GM18858 (cell line): ENCODE measurements at regions not wholly inside any gene's neighbourhood (a gene's known extent, or its start where the extent isn't known, plus 50 kb on each side); places are given as distances from the start of the nearest gene placed in this dataset.
"Not testable (repeated sequence)": the region's sequence is repeated elsewhere in the genome, so short reads cannot be mapped to it uniquely, and the experiment has no call there.

ENCODE experiments used
- ATAC-seq: cut with Tn5 transposase; IDR thresholded peaks from one replicate; pipeline ENCODE4 v1.9.1; 2021; ENCODE audit not compliant: unreplicated experiment

DNA sequence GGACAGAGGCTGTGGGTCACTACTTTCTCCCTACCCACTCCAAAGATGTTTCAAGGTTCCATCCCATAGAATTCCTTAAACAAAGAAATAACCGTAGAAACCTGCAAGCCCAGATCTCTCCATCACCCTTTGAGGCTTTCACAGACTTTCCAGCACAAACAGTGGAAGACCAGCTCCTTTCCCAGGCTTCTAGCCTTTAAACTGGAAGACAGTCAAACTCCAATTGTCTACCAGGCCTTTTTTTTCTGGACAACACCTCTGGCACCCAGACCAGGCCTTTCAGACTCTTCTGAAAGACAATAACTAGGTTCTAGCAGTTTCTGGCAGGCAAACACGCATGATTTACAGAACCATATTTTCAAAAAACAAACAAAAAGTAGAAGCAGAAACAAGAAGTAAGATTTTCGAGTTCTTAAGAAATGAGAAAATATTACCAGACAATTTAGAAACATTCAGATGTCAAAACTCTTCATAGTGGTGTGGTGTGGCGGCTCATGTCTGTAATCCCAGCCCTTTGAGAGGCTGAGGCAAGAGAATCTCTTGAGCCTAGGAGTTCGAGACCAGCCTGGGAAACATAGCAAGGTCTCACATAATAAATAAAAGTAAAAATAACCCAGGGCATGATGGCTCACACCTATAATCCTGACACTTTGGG, 73.0 kb upstream of the EPCAM start:
- no peak for ATAC-seq

DNA sequence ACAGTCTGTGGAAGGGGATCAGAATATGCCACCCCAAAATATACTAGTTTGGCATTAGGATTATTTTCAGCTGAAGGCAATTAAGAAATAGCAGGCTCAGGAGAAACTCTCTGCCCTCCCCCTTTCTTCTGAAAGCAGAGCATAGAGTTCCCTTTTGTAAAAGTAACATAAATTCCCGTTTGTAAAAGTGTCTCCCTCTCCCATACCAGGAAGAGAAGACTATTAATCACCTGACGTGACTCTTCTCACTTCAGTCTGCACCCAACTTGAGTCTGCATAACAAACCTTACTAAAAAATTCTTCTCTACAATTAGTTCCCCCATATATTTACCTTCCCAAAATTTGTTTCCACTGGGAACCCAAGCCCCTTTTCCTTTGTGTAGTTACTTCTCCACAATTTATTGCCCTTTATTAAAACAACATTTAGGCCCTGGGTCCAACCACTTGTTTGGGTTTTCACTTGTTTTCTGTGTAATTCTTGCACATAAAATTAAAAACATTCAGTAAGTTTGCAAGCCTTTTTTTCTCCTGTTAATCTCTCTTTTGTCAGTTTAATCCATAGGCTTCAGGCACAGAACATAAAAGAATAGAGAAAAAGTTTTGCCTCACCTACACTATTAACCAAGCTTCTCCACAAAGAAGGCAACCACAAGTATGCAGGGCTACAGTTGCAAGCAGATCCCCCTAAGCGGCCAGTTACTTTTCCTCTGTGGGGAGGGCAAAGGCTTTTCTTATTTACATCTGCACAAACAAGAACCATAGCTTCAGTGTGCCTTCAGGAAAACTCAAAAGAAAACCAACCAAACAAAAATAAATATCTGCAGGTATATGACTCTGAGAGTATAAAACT, 73.8 kb upstream of the EPCAM start:
- no peak for ATAC-seq

DNA sequence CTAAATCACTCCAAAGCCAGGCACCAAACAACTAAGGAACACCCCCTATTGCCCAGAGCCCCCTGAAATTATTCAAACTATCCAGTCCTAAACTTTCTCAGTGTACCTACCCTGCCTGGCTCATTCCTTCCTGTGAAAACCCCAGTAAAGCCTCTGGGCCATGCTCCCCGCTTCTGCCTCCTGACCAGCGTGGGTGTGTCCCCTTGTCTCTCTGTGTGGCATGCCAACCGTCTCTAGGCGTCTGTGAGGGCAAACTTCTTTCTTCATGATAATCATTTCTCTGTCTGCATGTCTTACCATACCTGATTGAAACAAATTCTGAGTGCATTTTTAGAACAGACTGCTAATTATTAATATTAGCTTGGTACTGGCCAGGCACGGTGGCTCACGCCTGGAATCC, 75.1 kb upstream of the EPCAM start:
- ATAC-seq: no peak

DNA sequence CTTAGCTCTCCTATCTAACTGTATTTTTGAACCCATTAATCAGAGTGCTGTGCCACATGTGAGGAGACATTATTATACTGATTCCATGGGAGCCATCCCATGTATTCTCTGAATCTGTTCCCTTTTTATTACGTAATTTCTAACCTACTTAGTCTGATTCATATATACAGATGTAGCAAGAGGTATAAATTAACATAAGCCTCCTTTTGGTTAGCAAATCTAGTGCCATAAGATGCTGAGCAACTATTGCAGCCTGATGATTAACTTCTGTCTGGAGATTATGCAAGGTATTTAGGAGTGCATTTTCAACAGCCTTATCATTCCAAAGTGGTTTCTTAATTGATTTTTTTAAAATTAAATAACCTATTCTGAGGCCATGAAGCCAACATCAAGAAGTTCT, 80.2 kb upstream of the EPCAM start:
- no peak for ATAC-seq

DNA sequence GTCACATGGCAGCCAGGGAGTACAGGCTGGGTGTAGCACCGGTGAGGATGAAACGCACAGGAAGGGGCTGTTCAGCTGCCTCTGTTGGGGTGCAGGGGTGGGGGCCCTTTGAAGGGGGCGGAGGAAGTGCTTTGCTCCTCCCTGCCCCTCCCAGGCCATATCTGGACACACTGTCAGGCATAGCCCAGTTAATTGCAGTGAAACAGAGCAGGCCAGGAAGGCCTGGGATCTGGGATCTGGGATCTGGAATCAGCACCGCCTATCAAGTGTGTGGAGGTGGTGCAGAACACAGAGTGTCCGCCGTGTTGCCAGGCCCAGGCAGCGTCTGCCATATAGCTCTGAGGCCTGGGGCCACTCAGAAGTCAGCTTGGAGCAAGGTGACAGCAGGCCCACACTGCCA, 85.5 kb upstream of the EPCAM start:
- no peak for ATAC-seq

DNA sequence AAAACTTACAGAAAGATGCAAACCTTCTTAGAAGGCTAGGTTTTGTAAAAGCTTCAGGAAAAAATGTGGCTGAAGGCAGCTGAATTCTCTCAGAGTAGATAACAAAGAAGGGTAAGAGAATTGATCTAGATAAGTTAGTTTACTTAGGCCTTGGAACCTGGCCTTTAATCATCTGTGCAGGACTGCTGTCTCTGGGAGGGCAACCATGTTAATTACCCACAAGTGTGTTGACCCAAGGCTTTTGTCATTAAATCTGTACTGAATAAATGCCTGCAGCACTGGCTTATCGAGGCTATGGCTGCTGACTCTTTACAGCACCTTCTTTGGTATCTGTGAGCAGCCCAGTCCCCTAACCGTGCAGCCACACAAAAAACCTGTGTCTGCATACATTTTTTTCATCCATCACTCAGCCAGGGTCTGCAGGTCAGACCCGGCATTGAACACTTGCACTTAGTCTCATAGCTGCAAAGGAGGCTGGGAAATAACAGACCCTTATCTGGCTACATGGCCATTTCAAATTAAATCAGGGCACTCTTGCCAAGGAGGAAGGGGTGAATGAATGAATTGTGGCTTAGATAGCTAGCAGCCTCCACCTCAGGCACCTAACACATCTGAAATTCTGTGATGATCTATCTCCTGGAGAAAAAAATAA, 86.4 kb upstream of the EPCAM start:
- ATAC-seq: no peak

DNA sequence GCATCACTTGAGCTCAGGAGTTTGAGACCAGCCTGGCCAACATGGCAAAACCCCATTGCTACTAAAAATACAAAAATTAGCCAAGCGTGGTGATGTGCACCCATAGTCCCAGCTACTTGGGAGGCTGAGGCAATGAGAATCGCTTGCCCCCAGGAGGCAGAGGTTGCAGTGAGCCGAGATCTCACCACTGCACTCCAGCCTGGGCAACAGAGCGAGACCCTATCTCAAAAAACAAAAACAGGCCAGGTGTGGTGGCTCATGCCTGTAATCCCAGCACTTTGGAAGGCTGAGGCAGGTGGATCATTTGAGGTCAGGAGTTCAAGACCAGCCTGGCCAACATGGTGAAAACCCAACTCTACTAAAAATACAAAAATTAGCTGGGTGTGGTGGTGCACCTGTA, 89.6 kb upstream of the EPCAM start:
- ATAC-seq: not testable (repeated sequence)

DNA sequence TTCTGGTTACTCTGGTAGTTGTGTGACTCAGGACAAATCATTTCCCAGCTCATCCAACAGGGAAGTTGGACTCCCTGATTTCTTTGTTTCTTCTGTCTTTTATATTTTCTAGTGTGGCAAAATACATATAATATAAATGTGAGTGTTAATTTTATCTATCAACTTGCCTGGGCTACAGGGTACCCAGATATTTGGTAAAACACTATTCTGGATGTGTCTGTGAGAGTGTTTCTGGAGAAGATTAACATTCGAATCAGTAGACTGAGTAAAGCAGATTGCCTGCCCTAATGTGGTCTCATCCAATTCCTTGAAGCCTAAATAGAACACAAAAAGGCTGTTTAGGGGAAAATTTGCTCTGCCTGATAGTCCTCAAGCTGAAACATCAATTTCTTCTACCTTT, 91.1 kb upstream of the EPCAM start:
- no peak for ATAC-seq

DNA sequence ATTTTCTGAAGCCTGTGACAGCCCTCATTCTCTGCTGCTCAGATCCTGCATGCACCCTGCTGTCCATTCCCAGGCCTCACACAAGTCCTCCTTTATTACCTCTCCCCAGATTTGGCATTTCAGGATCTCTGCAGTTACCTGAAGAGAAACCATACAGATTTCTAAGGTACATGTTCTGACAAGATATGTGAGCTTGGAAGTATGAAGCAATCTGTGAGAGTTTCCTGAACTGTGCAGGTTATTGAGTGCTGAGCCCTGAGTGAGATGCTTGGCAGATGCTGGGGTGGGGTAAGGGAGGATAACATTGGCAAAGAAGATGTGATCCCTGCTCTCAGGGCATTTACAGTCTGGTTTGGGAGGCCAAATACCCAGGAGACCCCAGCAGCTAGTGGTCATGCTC, 91.9 kb upstream of the EPCAM start:
- ATAC-seq: no peak

DNA sequence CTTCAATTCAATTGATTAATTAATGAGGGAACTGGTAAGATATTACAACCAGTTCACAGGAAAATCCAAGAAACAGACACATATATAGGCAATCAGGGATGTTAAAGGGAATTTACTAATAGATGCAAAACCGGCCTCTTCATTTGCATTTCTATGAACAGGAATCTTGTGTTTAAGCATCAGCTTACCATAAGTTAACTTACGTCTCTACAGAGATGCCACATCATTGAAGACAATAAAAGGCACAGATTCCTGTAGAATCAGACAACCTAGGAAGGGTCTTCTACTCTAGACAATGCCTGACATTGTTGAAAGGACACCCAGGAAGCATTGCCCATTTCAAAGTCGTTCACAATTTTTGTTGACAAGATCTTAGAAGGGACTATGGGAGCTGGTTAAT, 93.0 kb upstream of the EPCAM start:
- ATAC-seq: no peak

DNA sequence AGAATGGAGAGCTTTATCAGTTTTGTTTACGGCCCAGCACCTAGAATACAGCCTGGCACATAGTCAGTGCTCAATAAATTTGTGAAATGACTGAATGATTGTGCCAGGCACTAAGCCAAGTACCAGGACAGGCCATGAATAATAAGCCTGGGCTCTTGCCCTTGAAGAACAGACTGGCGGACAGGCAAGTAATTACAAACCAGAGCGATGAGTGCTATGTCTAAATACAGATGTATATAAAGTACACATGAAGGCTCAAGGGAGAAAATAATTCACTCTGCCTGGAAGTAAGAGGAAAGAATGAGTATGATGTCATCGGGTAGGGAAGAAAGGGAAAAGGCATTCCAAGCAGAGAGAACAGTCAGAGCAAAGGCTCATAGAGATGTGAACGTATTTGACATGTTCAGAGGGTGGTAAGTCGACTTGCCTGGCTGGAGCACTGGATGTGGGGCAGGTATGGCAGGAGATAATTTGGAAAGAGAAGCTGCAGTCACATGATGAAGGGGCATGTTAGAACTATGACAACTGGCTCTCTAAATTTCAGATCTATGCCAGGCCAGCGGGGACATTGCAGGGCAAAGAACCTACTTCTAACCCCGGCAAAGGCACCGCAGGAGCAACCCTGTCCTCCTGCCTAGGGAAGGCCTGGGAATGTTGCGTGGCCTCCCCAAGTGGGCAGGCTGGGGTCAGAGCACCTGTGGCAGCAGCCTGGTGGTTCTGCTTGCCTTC, 94.9 kb upstream of the EPCAM start:
- no peak for ATAC-seq

DNA sequence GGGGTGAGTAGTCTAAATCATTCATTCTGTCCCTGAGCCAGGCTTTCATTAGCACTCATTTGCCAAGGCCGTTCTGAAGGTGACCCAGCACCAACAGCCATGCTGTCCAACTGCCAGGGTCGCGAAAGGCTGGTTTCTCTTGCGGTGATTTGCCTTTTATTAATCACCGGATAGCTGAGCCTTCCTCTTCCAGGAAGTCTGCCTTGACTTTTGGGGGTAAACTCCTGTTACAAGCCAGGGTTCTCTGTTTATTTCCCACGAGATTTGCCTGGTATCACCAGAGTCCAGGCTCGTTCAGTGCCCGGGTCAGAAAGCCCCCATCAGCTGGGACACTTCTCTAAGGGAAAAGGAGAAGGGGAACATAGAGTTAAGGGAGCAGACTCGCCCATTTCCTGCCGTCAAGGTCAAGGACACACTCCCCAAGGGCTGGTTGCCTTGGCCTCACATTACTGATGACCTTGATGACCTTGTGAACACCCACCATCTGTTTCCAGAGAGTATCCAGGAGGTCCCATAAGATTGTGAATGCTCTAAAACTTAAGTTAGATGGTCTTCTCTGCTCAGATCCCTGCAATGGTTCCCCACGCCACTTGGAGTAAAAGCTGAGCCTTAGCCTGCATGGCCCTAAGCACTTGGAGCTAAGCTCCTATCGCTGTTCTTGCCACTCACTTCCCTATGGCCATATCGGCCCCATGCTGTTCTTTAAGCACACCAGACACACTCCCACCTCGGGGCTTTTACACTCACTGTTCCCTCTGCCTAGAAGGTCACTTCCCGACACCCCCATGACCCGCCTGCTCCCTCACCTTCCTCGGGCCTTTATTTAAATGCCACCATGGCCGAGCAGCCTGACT, 96.0 kb upstream of the EPCAM start:
- no peak for ATAC-seq

DNA sequence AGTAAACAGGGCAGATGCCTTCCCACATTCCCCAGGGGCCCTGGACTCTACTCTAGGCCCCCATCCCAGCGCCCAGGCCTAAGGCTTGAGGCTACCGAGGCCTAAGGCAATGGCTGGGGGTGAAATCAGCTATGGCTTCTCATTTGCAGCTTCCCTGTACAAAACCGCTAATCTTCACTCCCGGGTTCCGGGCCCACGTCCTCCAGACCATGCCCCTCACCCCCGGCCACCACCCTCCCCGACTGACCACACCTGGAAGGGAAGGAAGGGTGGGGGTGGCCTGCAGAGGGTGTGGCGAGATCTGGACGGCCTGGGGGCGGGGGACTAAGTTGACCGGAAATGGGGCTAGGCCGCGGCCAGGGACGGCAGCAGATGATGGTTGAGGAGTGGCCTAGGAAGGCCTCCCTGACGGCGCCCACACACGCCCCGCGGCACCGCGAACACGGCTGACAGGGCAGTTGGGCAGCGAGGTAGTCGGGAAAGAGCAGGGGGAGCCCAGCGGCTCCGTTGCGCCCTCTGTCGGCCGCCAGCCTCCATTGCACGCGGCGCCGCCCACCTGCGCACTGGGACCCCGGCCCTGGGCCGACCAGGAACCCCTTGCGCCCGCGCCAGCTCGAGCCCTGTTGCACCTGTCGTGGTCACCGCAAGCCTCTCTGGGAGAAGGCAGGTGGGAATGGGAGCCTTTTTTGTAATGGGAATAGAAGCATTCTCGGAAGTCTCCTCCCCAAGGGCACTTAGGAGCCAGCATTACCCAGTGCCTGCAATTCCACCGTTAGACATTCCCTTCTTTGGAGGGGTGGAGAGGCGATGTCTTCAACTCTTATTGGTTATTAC, 95.9 kb upstream of the CALM2 start:
- no peak for ATAC-seq

DNA sequence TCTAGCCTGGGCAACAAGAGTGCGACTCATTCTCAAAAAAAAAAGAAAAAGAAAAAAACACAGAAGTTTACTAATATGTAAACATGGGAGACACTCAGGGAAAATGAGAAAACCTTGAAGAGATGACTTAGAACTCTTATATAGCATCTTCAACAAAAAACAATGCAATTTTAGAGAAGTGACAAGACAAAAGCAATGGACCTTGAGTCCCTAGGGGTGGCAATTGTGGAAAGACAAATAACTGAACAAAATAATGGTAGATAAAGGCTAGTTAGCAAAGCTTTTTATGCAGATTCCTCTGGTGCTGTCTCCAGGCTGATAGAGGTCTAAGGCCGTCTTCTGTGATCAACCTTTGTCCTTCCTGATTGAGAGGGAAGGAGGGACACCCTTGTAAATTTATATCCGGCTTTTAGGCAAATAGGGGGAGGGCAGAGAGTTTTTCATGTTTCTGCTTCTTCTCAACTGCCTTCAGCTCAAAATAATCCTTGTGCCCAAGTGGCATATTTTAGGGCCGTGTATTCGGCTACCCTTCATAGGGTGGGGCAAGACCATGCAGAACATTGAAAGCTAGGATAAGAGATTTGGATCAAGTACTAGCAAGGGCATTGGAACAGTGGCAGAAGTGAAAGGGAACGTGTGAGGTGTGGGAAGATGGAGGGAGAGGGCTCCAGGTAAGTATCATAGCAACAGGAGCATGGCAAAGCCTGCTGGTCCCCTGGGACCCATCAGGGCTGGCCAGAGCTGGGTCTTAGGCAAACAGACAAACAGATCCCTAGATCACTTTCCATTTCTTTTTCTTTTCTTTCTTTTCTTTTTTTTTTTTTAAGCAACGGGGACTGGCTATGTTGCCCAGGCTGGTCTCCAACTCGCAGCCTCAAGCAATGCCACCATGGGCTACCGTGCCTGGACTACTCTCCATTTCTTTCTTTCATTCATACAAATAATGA, 95.0 kb upstream of the CALM2 start:
- no peak for ATAC-seq

DNA sequence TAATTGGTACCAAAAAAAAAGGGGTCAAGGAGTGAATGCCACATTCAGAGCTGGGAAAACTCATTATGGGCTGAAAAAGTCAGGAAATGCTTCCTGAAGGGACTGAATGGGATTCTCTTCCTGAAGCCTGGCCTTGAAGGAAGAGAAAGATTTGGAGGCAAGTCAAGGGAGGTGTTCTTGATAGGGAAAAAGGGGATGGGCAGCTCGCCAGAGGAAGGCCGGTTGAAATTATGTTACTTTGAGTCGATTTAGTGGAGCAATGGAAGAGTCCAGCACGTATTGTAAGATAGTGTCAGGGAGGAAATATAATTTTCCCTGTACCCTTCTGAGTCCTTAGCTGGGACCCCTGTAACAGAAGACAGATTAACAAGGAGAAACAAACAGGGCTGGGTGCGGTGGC, 94.1 kb upstream of the CALM2 start:
- ATAC-seq: no peak

DNA sequence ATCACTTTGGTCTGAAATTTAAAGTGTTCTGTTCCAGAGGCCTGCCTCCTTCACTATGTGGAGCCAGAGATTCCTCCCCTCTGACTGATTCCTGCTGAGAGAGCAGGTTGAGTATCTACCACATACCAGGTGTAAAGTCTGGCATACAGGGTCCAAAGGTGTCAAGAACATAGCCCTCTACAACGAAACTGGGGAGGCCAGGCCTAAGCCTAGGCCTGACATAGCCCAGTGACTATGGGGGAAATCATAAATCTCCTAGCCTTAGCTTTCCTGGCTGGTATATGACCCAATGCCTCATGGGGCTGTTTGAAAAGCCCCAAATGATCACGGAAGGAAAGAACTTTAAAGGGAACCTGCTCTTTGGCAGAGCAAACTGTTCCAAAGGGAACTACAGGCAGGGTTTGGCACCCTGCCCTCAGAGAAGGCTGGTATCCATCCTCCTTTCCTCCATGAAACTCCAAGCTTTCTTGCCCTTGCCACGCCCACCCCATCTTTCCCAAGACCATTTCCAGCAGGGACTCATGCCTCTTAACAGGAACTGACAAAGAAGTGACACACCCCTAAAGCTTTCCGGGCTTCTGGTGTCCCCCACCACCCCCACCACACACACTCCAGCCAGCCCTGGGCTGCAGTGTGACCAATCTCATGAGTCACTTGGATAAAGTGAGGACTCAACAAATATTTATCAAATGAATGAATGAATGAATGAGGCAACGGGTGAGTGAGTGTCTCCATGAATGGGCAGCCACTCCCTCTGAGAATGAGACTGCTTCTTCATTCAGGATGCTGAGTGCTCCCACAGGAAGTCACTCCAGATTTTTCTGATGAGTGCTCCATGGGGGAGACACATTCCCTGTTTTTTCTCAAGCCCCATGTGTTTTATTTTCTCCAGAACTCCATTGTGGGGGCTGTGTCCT, 93.3 kb upstream of the CALM2 start:
- no peak for ATAC-seq

DNA sequence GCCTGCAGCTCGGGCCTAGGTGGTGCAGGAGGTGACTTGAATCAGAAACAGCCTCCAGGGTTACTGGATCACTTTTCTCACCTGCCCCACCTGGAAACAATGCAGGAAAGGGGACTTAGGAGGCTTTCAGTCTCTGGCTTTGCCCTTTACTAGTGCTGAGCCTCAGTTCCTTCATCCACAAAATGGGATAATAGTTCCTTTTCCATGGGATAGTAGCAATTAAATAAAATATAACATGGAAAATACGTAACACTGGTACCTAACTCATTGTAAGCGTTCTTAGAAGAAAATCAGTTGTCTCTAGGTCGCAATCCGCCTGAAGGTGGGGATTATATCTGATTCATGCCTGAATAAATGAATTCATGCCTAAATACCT, 91.4 kb upstream of the CALM2 start:
- ATAC-seq: no peak
